HG03354 (cell line): ENCODE measurements at regions not wholly inside any gene's neighbourhood (a gene's known extent, or its start where the extent isn't known, plus 50 kb on each side); places are given as distances from the start of the nearest gene placed in this dataset.

ENCODE experiments used
- ATAC-seq: cut with Tn5 transposase; IDR thresholded peaks from one replicate; pipeline ENCODE4 v1.9.1; 2021; ENCODE audit warnings: mild to moderate bottlenecking; ENCODE audit not compliant: unreplicated experiment, poor library complexity, severe bottlenecking

- ATAC-seq = no peak
Observed at GRCh38 chr5:29337030-29337429, 1856.5 kb upstream of the CDH6 start.

GRCh38 chr5:29321591-29321990 lies 1871.9 kb upstream of the CDH6 start:
- no peak for ATAC-seq

GRCh38 chr5:29309359-29309758 lies 1884.1 kb upstream of the CDH6 start:
- no peak for ATAC-seq

GRCh38 chr5:29307478-29307877 lies 1886.0 kb upstream of the CDH6 start:
- ATAC-seq = no peak

- ATAC-seq = no peak
Observed at GRCh38 chr5:29304545-29304944, 1888.9 kb upstream of the CDH6 start.

- ATAC-seq = no peak
Observed at GRCh38 chr5:29296548-29296947, 1896.9 kb upstream of the CDH6 start.

GRCh38 chr5:29277642-29278041 lies 1915.8 kb upstream of the CDH6 start:
- no peak for ATAC-seq

GRCh38 chr5:29276371-29276770 lies 1917.1 kb upstream of the CDH6 start:
- ATAC-seq = no peak

- no peak for ATAC-seq
Observed at GRCh38 chr5:29263915-29264351, 1929.6 kb upstream of the CDH6 start.

GRCh38 chr5:29262339-29263123 lies 1931.0 kb upstream of the CDH6 start:
- ATAC-seq = no peak

GRCh38 chr5:29261213-29261612 lies 1932.3 kb upstream of the CDH6 start:
- no peak for ATAC-seq

GRCh38 chr5:29252390-29252789 lies 1941.1 kb upstream of the CDH6 start:
- no peak for ATAC-seq

- no peak for ATAC-seq
Observed at GRCh38 chr5:29247346-29248028, 1946.0 kb upstream of the CDH6 start.

- ATAC-seq = no peak
Observed at GRCh38 chr5:29240379-29240778, 1953.1 kb upstream of the CDH6 start.

- no peak for ATAC-seq
Observed at GRCh38 chr5:29239606-29240005, 1953.9 kb upstream of the CDH6 start.

- ATAC-seq = no peak
Observed at GRCh38 chr5:29238115-29238514, 1955.4 kb upstream of the CDH6 start.

GRCh38 chr5:29231154-29231553 lies 1962.3 kb upstream of the CDH6 start:
- no peak for ATAC-seq

- no peak for ATAC-seq
Observed at GRCh38 chr5:29230591-29230990, 1962.9 kb upstream of the CDH6 start.

- no peak for ATAC-seq
Observed at GRCh38 chr5:29229461-29229860, 1964.0 kb upstream of the CDH6 start.

- no peak for ATAC-seq
Observed at GRCh38 chr5:29218138-29218537, 1975.3 kb upstream of the CDH6 start.

GRCh38 chr5:29214839-29215238 lies 1978.6 kb upstream of the CDH6 start:
- ATAC-seq = no peak
